Hepatocyte (in vitro differentiated cells): ENCODE measurements at regions not wholly inside any gene's neighbourhood (a gene's known extent, or its start where the extent isn't known, plus 50 kb on each side); places are given as distances from the start of the nearest gene placed in this dataset.

ENCODE experiments used
- DNase-seq: peaks from one replicate; pipeline ENCODE4 v3.0.0-alpha.2; 2016; ENCODE audit warnings: low spot score
- H2AFZ ChIP-seq: fragments of 200-600 bp; sonication (generic); 2 replicates; pipeline ENCODE4 v1.6.0; 2016; ENCODE audit warnings: antibody characterized with exemption, mild to moderate bottlenecking
- H3K27ac ChIP-seq: fragments of 200-600 bp; sonication (generic); 2 replicates; pipeline ENCODE4 v1.5.1; 2016; ENCODE audit warnings: mild to moderate bottlenecking
- H3K27me3 ChIP-seq: fragments of 200-600 bp; sonication (generic); 2 replicates; pipeline ENCODE4 v1.6.1; 2016
- H3K36me3 ChIP-seq: fragments of 200-600 bp; sonication (generic); replicated peaks from 2 replicates; pipeline ENCODE4 v1.5.1; 2016; ENCODE audit warnings: low read depth; ENCODE audit not compliant: insufficient read depth
- H3K4me1 ChIP-seq: fragments of 200-600 bp; sonication (generic); 2 replicates; pipeline ENCODE4 v1.5.1; 2016; ENCODE audit warnings: mild to moderate bottlenecking, moderate library complexity; ENCODE audit not compliant: insufficient read depth
- H3K4me2 ChIP-seq: fragments of 200-600 bp; sonication (generic); 2 replicates; pipeline ENCODE4 v1.6.0; 2016
- H3K4me3 ChIP-seq: fragments of 200-600 bp; sonication (generic); 2 replicates; pipeline ENCODE4 v1.5.1; 2016; ENCODE audit warnings: mild to moderate bottlenecking
- H3K79me2 ChIP-seq: fragments of 200-600 bp; sonication (generic); 2 replicates; pipeline ENCODE4 v1.6.0; 2017; ENCODE audit warnings: mild to moderate bottlenecking
- H3K9me2 ChIP-seq: fragments of 200-600 bp; sonication (generic); replicated peaks from 2 replicates; pipeline ENCODE4 v1.6.0; 2017; ENCODE audit warnings: mild to moderate bottlenecking; ENCODE audit not compliant: insufficient read depth
- H3K9me3 ChIP-seq: fragments of 200-600 bp; sonication (generic); 2 replicates; pipeline ENCODE4 v1.5.1; 2016; ENCODE audit warnings: low read depth, mild to moderate bottlenecking
- H4K20me1 ChIP-seq: fragments of 200-600 bp; sonication (generic); 2 replicates; pipeline ENCODE4 v1.6.0; 2016; ENCODE audit warnings: mild to moderate bottlenecking; ENCODE audit not compliant: insufficient read depth, poor library complexity, severe bottlenecking
- CTCF ChIP-seq: fragments of 200-600 bp; sonication (generic); IDR thresholded peaks from 2 replicates; pipeline ENCODE4 v1.5.1; 2016; ENCODE audit warnings: antibody characterized with exemption, mild to moderate bottlenecking; ENCODE audit not compliant: poor library complexity
- EZH2 ChIP-seq: fragments of 200-600 bp; sonication (generic); IDR thresholded peaks from 2 replicates; pipeline ENCODE4 v1.6.1; 2016; ENCODE audit warnings: antibody characterized with exemption, mild to moderate bottlenecking, borderline replicate concordance
- EZH2phosphoT487 ChIP-seq: fragments of 200-600 bp; sonication (generic); IDR thresholded peaks from one replicate; pipeline ENCODE4 v1.6.1; 2018; ENCODE audit warnings: antibody characterized with exemption, mild to moderate bottlenecking, low read depth, moderate library complexity; ENCODE audit not compliant: unreplicated experiment, severe bottlenecking
- WGBS: methylation state at CpG from one replicate; pipeline ENCODE4 v1.1.6; 2016; ENCODE audit warnings: low lambda C conversion rate; ENCODE audit errors: missing lambda C conversion rate; 5-methylcytosine and 5-hydroxymethylcytosine counted together

DNA sequence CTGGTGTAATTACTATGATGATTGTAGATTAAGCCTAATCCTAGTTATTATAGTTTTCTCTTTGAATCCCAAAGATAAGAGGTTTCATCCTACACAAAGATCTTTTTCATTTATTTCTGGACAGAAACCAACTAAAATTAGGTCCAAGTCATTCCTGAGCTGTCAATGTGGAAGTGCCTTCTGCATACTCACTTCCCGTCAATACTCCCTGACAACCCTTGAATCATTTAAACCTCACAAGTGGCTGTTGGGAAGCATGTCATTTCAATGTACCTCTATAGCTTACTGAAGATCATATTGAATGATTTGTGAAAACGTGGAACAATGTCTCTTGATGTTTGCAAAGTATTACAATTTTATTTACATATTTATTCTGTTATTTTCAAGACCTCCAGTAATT, 274.1 kb downstream of the HACE1 start:
- H3K79me2 ChIP-seq = no peaks in the 10 kb centered on the region

DNA sequence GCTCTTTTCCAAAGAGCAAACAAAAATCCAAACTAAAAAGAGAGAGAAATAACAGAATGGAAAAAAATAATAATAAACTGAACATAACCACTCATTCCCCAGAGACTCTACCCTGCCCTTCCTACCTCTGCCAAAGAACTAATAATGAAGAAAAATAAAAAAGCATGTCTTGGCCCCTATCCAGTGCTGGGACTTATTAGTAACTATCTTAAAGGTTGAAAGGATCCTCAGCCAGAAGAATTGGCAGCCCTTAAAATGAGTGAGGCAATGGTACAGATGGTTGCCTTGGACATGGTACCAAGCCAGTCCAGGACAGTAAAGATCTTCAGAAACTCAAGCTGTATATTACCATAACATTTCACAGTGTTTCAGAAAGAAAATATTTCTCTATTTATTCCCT, 279.3 kb downstream of the HACE1 start:
- Histone ChIP-seq H4K20me1 (no peaks in the 10 kb centered on the region), H3K4me1 (no peaks in the 10 kb centered on the region), H3K4me3 (no peak overlapping the region), H3K27ac (no peak overlapping the region), H2AFZ (no peak overlapping the region), H3K36me3 (no peaks in the 10 kb centered on the region), H3K9me3 (no peaks in the 10 kb centered on the region), H3K9me2 (no peaks in the 10 kb centered on the region), H3K4me2 (no peak overlapping the region), H3K27me3 (no peaks in the 10 kb centered on the region), H3K79me2 (no peaks in the 10 kb centered on the region)
- no peak for DNase-seq
- TF ChIP-seq CTCF (no peak), EZH2 (no peak), EZH2phosphoT487 (no peak)

More for the DNA sequence above, 274.1 kb downstream of the HACE1 start:
- Histone ChIP-seq H4K20me1 (no peaks in the 10 kb centered on the region), H2AFZ (no peak overlapping the region), H3K9me2 (no peaks in the 10 kb centered on the region), H3K27me3 (no peaks in the 10 kb centered on the region), H3K9me3 (no peaks in the 10 kb centered on the region), H3K4me3 (no peak overlapping the region), H3K4me2 (no peak overlapping the region), H3K4me1 (no peaks in the 10 kb centered on the region), H3K36me3 (no peaks in the 10 kb centered on the region), H3K27ac (no peak overlapping the region)
- no peak for DNase-seq
- TF ChIP-seq EZH2 (no peak), EZH2phosphoT487 (no peak), CTCF (no peak)
- WGBS = 57% methylated on average over 2 of the region's 2 CpGs

GRCh38 chr6:104579310-104579863, 280.3 kb downstream of the HACE1 start:
- Histone ChIP-seq H3K4me2 (no peak overlapping the region), H3K27me3 (no peaks in the 10 kb centered on the region), H4K20me1 (no peaks in the 10 kb centered on the region), H3K36me3 (no peaks in the 10 kb centered on the region), H3K27ac (no peak overlapping the region), H3K79me2 (no peaks in the 10 kb centered on the region), H2AFZ (no peak overlapping the region), H3K4me1 (no peaks in the 10 kb centered on the region), H3K9me2 (no peaks in the 10 kb centered on the region), H3K4me3 (no peak overlapping the region), H3K9me3 (no peaks in the 10 kb centered on the region)
- WGBS = 90% methylated on average over 5 of the region's 5 CpGs
- no peak for DNase-seq
- no peak for TF ChIP-seq EZH2phosphoT487
- TF ChIP-seq EZH2 = no peak
- no peak for TF ChIP-seq CTCF

DNA sequence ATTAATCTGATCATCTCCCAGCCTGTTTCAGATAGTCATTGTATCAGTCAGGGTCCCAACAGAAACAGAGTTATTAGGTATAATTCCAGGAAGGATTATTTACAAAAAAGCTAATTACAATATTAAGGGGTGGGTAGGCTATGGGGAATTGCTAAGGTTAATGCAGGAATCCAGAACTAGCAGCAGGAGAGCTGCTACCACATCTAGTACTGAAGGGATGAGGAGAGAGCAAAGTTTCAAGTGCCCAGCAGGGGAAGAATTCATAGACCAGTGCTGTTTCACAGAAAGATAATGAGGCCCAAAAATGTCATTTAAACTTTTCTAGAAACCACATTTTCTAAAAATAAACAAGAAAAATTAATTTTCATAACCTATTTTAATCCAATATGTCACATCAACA, 284.2 kb downstream of the HACE1 start:
- no peaks in the 10 kb centered on the region for H3K9me2 ChIP-seq
- no peak overlapping the region for H3K4me2 ChIP-seq
- no peaks in the 10 kb centered on the region for H3K4me1 ChIP-seq
- H3K36me3 ChIP-seq = no peaks in the 10 kb centered on the region
- no peaks in the 10 kb centered on the region for H3K27me3 ChIP-seq
- H2AFZ ChIP-seq = no peak overlapping the region
- no peaks in the 10 kb centered on the region for H3K79me2 ChIP-seq
- no peaks in the 10 kb centered on the region for H4K20me1 ChIP-seq
- DNase-seq = no peak
- H3K4me3 ChIP-seq = no peak overlapping the region
- TF ChIP-seq EZH2 = no peak
- no peak for TF ChIP-seq EZH2phosphoT487
- TF ChIP-seq CTCF = no peak
- no peaks in the 10 kb centered on the region for H3K9me3 ChIP-seq
- H3K27ac ChIP-seq = no peak overlapping the region
